ENCODE measurements at regions not wholly inside any gene's neighbourhood (a gene's known extent, or its start where the extent isn't known, plus 50 kb on each side); places are given as distances from the start of the nearest gene placed in this dataset.
"Not testable (repeated sequence)": the region's sequence is repeated elsewhere in the genome, so short reads cannot be mapped to it uniquely, and the experiment has no call there.

GRCh38 chr15:20089541-20089940, 452.1 kb downstream of the GOLGA6L6 start:
- not testable (repeated sequence) for DNase-seq (ENCODE audit: low read depth)

DNA sequence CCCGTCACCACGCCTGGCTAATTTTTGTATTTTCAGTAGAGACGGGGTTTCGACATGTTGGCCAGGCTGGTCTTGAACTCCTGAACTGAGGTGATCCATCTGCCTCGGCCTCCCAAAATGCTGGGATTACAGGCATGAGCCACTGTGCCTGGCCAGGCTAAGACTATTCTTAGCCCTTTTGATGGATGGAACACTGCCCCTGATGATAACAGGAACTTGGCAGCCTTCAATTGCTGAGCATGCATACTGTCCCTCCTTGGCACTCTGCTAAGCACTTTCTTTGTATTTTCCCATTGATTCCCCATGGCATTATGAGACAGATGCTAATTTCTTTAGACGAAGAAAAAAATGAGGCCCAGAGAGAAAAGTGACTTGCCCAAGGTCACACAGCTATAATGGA, 457.6 kb downstream of the GOLGA6L6 start:
- not testable (repeated sequence) for DNase-seq (ENCODE audit: low read depth)

DNA sequence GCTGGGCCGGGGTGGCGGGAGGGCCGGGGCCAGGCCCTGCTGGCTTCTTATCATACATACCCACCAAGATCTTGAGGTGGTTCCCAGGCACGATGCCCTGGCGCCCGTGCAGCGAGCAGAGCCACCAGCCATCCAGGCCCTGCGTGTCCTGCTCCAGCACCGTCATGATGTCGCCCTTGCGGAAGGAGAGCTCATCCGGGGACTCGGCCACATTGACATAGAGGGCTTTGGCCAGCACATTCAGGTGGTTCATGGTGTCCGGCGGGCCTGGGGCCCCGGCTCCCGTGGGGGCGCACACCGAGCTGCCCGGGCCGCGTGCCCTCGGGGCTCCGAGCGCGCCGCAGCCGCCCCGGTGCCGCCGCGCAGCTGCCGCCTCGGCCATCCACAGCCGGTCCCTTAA, 467.5 kb downstream of the GOLGA6L6 start:
- not testable (repeated sequence) for DNase-seq (ENCODE audit: low read depth)

- DNase-seq (ENCODE audit: low read depth): not testable (repeated sequence)
These were observed 472.6 kb downstream of the GOLGA6L6 start for GRCh38 chr15:20069043-20069442.

- DNase-seq (ENCODE audit: low read depth): not testable (repeated sequence)
These were observed 475.4 kb downstream of the GOLGA6L6 start for GRCh38 chr15:20066173-20066572.

DNA sequence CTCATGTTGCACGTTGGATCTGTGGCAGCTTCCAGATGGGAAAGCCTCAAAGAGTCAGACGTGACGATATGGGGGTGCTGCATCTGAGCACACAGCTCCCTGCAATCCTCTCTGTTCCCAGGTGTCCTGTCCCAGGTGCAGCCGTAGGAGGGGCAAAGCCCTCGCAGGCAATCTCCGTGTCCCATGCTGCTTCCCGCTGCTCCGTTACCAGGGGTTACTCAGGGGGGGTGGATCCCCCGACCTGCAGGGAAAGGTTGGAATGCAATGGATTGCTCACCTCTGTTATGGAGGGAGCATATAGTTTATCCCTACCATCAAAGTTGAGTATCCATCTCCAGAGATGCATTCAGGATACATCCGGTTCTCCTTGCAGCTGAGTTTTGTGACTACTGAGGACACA, 476.1 kb downstream of the GOLGA6L6 start:
- not testable (repeated sequence) for DNase-seq (ENCODE audit: low read depth)

GRCh38 chr15:20063167-20063566, 478.4 kb downstream of the GOLGA6L6 start:
- DNase-seq (ENCODE audit: low read depth): not testable (repeated sequence)

DNA sequence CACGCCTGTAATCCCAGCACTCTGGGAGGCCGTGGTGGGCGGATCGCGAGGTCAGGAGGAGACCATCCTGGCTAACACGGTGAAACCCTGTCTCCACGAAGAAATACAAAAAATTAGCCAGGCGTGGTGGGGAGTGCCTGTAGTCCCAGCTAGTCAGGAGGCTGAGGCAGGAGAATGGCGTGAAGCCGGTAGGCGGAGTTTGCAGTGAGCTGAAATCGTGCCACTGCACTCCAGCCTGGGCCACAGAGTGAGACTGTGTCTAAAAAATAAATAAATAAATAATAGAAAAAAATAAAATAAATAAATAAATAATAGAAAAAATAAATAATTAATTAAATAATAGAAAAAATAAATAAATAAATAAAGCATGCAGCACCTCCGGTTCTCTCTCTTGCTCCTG, 480.8 kb downstream of the GOLGA6L6 start:
- not testable (repeated sequence) for DNase-seq (ENCODE audit: low read depth)

DNA sequence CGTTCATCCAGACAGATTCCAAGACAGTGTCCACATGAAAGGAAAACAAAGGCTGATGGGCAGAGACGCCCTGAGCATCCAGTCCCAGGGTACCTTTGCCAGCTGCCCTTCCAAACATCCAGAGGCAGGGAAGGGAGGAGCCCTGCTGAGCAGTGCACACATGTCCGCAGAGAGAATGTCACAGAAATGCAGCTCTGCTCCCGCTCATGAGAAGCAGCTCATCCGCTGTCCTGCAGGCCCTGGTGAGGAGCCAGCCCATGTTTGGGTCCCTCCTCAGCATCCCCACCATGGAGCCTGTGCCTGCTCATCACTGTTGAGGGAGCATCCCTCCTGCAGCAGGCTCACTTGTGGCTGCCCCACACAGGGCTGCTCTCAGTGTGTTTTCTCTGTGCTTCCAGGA, 484.7 kb downstream of the GOLGA6L6 start:
- DNase-seq (ENCODE audit: low read depth): not testable (repeated sequence)

- DNase-seq (ENCODE audit: low read depth): not testable (repeated sequence)
These were observed 485.7 kb downstream of the GOLGA6L6 start for GRCh38 chr15:20055921-20056320.

- not testable (repeated sequence) for DNase-seq (ENCODE audit: low read depth)
These were observed 493.4 kb downstream of the GOLGA6L6 start for GRCh38 chr15:20048189-20048588.

- not testable (repeated sequence) for DNase-seq (ENCODE audit: low read depth)
These were observed 496.4 kb downstream of the GOLGA6L6 start for GRCh38 chr15:20045165-20045564.

- DNase-seq (ENCODE audit: low read depth): not testable (repeated sequence)
These were observed 500.9 kb downstream of the GOLGA6L6 start for GRCh38 chr15:20040691-20041090.

GRCh38 chr15:20025040-20025439, 516.6 kb downstream of the GOLGA6L6 start:
- not testable (repeated sequence) for DNase-seq (ENCODE audit: low read depth)

DNA sequence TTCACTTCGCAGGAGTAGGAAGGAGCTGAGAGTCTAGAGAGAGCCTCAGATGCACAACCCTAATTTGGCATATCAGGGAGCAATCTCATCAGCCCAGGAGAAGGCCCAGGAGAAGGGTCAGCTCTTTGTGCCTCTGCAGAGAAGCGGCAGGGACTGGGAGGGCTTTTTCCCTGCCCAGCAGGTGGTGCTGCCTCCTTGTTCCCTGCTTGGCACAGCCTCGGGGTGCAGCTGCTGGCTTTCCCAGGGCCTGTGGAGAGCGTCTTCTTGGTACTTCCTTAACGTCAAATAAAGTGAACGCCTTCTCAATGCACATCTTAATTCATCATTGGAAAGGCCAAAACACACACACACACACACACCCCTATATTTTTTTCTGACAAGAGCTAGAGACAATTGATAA, 519.3 kb downstream of the GOLGA6L6 start:
- DNase-seq (ENCODE audit: low read depth): not testable (repeated sequence)

GRCh38 chr15:20021351-20021750, 520.2 kb downstream of the GOLGA6L6 start:
- not testable (repeated sequence) for DNase-seq (ENCODE audit: low read depth)

GRCh38 chr15:20020588-20020987, 521.0 kb downstream of the GOLGA6L6 start:
- DNase-seq (ENCODE audit: low read depth): not testable (repeated sequence)

- not testable (repeated sequence) for DNase-seq (ENCODE audit: low read depth)
These were observed 521.8 kb downstream of the GOLGA6L6 start for GRCh38 chr15:20019758-20020157.

GRCh38 chr15:20017581-20017980, 524.0 kb downstream of the GOLGA6L6 start:
- not testable (repeated sequence) for DNase-seq (ENCODE audit: low read depth)

- DNase-seq (ENCODE audit: low read depth): not testable (repeated sequence)
These were observed 524.7 kb downstream of the GOLGA6L6 start for GRCh38 chr15:20016941-20017340.

GRCh38 chr15:20012837-20013236, 528.8 kb downstream of the GOLGA6L6 start:
- not testable (repeated sequence) for DNase-seq (ENCODE audit: low read depth)

DNA sequence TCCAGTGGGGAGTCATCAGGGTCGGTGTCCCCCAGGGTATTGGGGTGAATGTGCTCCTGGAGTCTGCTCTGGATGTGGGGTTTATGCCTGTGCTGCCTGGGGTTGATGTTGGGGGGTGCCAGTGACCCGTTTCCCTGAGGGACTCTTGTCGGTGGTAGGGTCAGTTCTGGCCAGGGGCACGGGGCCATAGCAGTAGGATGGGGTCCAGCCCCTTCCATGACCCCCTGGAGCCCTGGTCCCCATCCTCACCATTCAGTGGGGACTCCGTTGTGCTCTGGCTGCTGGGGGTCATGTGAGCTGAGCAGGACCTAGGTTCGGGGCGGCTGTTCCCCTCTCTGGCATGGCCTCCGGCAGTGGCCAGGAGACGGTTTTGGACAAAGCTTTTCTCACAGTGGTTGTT, 530.8 kb downstream of the GOLGA6L6 start:
- DNase-seq (ENCODE audit: low read depth): not testable (repeated sequence)

- DNase-seq (ENCODE audit: low read depth): not testable (repeated sequence)
These were observed 532.0 kb downstream of the GOLGA6L6 start for GRCh38 chr15:20009619-20010018.

DNA sequence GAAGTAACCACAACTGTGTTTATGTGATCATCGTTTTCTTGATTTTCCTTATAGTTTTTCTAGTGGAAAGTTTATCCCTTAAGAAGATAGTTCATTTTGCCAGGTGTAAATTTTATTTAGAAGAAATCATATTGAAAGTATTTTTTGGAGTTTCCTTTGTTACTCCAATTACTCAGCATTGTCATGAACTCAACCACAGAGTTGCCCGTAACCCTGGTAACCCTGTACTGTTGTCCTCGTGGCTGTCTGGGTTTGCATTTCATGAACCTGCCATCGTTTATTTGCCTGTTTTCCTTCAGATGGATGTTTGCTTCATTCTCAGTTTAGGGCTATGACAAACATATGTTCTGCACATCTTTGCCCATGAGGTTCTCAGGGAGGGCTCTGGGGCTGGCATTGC, 534.3 kb downstream of the GOLGA6L6 start:
- not testable (repeated sequence) for DNase-seq (ENCODE audit: low read depth)

Measured in stimulated activated CD8-positive, alpha-beta memory T cell treated with anti-CD3 and anti-CD28 coated beads, Interleukin-4, amount 100 ng/mL, for 24 hours (primary cell).